AG04450 (cell line): ENCODE measurements at regions not wholly inside any gene's neighbourhood (a gene's known extent, or its start where the extent isn't known, plus 50 kb on each side); places are given as distances from the start of the nearest gene placed in this dataset.
"Not testable (repeated sequence)": the region's sequence is repeated elsewhere in the genome, so short reads cannot be mapped to it uniquely, and the experiment has no call there.

Experiments
- CTCF ChIA-PET: fragments of 300-600, 350-600 bp; formaldehyde crosslinking; extraction: SDS; loops from one replicate; lab custom pipeline; 2022; ENCODE audit warnings: antibody characterized with exemption, inconsistent platforms; lab: Charles Lee
- POLR2A ChIA-PET: fragments of 350-600 bp; formaldehyde crosslinking; extraction: SDS; loops from one replicate; lab custom pipeline; 2021; ENCODE audit warnings: antibody characterized with exemption, inconsistent platforms; lab: Yijun Ruan, JAX
- DNase-seq: peaks from one replicate; pipeline ENCODE4 v3.0.0-alpha.2; 2011; ENCODE audit warnings: low read depth, low spot score
- H3K27ac ChIP-seq: one replicate; pipeline ENCODE4 v1.5.1; 2012; ENCODE audit warnings: low read depth, low read length, control low read depth
- H3K27me3 ChIP-seq: one replicate; pipeline ENCODE4 v1.6.0; 2012; ENCODE audit warnings: low read length; ENCODE audit not compliant: control insufficient read depth, insufficient read depth
- H3K4me3 ChIP-seq: 2 replicates; pipeline ENCODE4 v1.5.1; 2011; ENCODE audit warnings: mild to moderate bottlenecking, low read depth, low read length, control low read depth
- H3K9me3 ChIP-seq: 2 replicates; pipeline ENCODE4 v1.5.1; 2012; ENCODE audit warnings: low read length; ENCODE audit not compliant: control insufficient read depth, insufficient read depth
- CTCF ChIP-seq: IDR thresholded peaks from 2 replicates; pipeline ENCODE4 v1.5.1; 2011; ENCODE audit warnings: low read depth, low read length, control low read depth, inconsistent platforms

GRCh38 chr13:60811581-60811980 lies 414.6 kb downstream of the TDRD3 start:
- H3K9me3 ChIP-seq, result no peaks in the 10 kb centered on the region; the same call in 1 of the 2 replicates
- no peak overlapping the region for H3K27ac ChIP-seq
- TF ChIP-seq CTCF, result no peak
- DNase-seq, result no peak
- H3K4me3 ChIP-seq, result no peak overlapping the region
- no peaks in the 10 kb centered on the region for H3K27me3 ChIP-seq
- ChIA-PET POLR2A (no interaction called here), CTCF (no interaction called here)

- H3K27me3 ChIP-seq, H3K9me3 ChIP-seq, POLR2A ChIA-PET, H3K27ac ChIP-seq, DNase-seq, CTCF ChIA-PET, H3K4me3 ChIP-seq: not testable (repeated sequence)
Measured at GRCh38 chr13:60805640-60806039, 408.6 kb downstream of the TDRD3 start.

- ChIA-PET CTCF (no interaction called here), POLR2A (no interaction called here)
- Histone ChIP-seq H3K27ac (no peak overlapping the region), H3K4me3 (no peak overlapping the region), H3K27me3 (no peaks in the 10 kb centered on the region), H3K9me3 (no peaks in the 10 kb centered on the region)
- TF ChIP-seq CTCF, result no peak
- DNase-seq, result no peak
Measured at GRCh38 chr13:60798503-60798902, 401.5 kb downstream of the TDRD3 start.

GRCh38 chr13:60797112-60797511 lies 400.1 kb downstream of the TDRD3 start:
- Histone ChIP-seq H3K4me3 (no peak overlapping the region), H3K27me3 (no peaks in the 10 kb centered on the region), H3K27ac (no peak overlapping the region), H3K9me3 (no peaks in the 10 kb centered on the region)
- ChIA-PET CTCF (no interaction called here), POLR2A (no interaction called here)
- no peak for DNase-seq
- no peak for TF ChIP-seq CTCF

GRCh38 chr13:60794751-60795150 lies 397.7 kb downstream of the TDRD3 start:
- no peak for TF ChIP-seq CTCF
- H3K9me3 ChIP-seq, result no peaks in the 10 kb centered on the region
- no peaks in the 10 kb centered on the region for H3K27me3 ChIP-seq
- no peak overlapping the region for H3K4me3 ChIP-seq
- no peak overlapping the region for H3K27ac ChIP-seq
- ChIA-PET CTCF (no interaction called here), POLR2A (no interaction called here)
- no peak for DNase-seq

GRCh38 chr13:60790620-60791019 lies 393.6 kb downstream of the TDRD3 start:
- TF ChIP-seq CTCF, result no peak
- POLR2A ChIA-PET, result no interaction called here
- Histone ChIP-seq H3K4me3 (no peak overlapping the region), H3K27me3 (no peaks in the 10 kb centered on the region), H3K27ac (no peak overlapping the region), H3K9me3 (no peaks in the 10 kb centered on the region)
- DNase-seq, result no peak
- CTCF ChIA-PET, result no interaction called here
